ENCODE measurements at regions not wholly inside any gene's neighbourhood (a gene's known extent, or its start where the extent isn't known, plus 50 kb on each side); places are given as distances from the start of the nearest gene placed in this dataset.

DNA sequence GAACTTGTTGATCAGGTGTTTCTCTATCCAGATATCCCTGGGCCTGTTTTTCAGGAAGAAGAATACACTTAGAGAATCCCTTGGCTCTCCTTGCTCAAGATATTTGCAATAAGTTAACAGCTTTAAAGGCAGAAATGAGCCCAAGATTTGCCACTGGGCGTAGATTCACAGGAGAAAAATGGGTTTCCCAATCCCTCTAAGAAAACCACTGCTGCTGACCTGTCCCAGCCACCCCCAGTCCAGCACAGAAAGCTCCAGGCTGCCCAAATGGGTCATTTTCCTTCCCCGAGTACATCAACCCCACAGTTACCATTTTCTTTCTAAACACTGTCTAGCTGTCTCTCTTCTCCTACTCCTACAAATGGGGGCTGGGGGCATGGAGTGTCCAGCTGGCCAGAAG lies 67.3 kb downstream of the ANKRD60 start:
- TF ChIP-seq, protein P1, sequence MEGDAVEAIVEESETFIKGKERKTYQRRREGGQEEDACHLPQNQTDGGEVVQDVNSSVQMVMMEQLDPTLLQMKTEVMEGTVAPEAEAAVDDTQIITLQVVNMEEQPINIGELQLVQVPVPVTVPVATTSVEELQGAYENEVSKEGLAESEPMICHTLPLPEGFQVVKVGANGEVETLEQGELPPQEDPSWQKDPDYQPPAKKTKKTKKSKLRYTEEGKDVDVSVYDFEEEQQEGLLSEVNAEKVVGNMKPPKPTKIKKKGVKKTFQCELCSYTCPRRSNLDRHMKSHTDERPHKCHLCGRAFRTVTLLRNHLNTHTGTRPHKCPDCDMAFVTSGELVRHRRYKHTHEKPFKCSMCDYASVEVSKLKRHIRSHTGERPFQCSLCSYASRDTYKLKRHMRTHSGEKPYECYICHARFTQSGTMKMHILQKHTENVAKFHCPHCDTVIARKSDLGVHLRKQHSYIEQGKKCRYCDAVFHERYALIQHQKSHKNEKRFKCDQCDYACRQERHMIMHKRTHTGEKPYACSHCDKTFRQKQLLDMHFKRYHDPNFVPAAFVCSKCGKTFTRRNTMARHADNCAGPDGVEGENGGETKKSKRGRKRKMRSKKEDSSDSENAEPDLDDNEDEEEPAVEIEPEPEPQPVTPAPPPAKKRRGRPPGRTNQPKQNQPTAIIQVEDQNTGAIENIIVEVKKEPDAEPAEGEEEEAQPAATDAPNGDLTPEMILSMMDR (IDR thresholded peaks at IDR 0.05; ENCODE audit: insufficient read depth, low read length, poor library complexity, severe bottlenecking) = no peak
- TF ChIP-seq EZH2phosphoT487 (conservative IDR thresholded peaks at IDR 0.05; ENCODE audit: low read length) = no peak
